NCI-H146 treated with DMSO at 0.1 percent for 48 hours (cell line): ENCODE measurements at regions not wholly inside any gene's neighbourhood (a gene's known extent, or its start where the extent isn't known, plus 50 kb on each side); places are given as distances from the start of the nearest gene placed in this dataset.
"Not testable (repeated sequence)": the region's sequence is repeated elsewhere in the genome, so short reads cannot be mapped to it uniquely, and the experiment has no call there.

Experiments used
- DNase-seq: peaks from one replicate; lab custom pipeline; 2025; ENCODE audit not compliant: unreplicated experiment; lab: John Stamatoyannopoulos, UW

DNA sequence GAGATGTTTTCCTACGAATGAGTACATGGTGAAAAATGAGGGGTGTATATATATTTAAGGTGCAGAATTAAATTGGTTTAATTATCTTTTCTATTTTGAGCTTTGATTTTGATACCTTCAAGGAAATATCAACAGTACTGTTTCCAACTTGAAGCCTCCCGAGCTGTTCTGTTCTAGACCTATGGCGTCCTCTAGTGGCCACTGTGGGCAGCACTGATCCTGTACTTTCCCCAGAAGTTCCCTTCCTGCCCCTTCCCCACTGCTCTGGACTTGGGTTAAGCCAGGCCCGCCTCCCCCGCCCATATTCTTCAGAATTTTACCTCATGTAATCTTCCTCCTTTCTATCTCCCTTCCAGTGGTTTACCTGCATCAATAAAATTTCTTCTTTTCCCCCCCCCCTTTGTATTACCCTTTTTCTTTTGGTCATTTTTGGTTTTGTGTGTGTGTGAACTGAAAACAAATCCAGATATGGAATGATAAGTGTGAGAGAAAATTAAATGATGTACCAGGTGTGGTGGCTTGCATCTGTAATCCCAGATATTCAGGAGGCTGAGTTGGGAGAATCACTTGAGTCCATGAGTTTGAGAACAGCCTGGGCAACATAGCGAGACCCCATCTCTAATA, 1643.5 kb downstream of the TP53TG3F start:
- DNase-seq: no peak

DNA sequence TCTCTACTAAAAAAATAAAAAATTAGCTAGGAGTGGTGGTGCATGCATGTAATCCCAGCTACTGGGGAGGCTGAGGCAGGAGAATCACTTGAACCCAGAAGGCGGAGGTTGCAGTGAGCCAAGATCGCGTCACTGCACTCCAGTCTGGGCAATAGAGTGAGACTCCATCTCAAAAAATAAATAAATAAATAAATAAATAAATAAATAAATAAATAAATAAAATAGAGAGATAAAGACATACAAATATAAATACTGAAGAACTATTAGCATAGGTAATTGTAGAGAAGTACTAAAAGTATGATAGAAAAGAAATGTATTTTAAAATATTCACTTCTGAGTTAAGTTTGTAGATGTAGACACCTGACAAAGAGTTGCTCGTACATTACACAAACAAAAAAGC, 1652.4 kb downstream of the TP53TG3F start:
- not testable (repeated sequence) for DNase-seq

DNA sequence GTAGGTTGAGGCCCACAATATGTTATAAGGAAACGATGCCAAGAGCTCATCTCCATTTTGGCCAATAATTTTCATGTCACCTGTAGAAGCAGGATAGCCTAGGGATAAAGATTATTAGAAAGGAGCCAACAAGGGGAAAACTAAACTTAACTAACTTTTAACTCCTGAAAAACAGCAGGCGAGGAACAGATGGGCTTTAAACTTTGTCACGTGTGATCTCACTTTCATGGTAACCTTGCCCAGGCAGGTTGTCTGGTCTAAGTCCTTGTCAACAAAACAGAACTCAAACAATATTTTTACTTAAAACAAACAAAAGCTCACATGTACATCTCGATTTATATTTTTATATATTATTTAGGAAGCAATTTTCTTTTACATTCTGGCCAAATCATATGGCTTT, 1672.0 kb downstream of the TP53TG3F start:
- no peak for DNase-seq

DNA sequence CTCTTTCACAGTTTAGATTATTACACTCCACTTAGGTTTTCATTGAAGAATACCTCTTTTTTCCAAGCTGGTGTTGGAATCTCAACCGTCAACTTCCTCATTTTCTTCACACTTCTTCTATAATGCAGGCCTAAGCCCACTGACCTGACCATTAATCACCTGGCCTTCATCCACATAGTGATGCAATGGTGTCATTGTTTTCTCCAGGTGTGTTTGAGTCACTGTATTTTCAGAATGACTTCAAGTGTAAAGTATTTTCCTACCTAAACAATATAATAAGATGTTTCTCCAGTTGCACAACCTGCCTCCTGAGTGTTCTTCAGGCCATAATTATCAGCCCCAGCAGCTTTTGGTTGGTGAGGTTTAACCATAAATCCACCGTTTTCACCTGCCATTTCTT, 1675.1 kb downstream of the TP53TG3F start:
- no peak for DNase-seq

DNA sequence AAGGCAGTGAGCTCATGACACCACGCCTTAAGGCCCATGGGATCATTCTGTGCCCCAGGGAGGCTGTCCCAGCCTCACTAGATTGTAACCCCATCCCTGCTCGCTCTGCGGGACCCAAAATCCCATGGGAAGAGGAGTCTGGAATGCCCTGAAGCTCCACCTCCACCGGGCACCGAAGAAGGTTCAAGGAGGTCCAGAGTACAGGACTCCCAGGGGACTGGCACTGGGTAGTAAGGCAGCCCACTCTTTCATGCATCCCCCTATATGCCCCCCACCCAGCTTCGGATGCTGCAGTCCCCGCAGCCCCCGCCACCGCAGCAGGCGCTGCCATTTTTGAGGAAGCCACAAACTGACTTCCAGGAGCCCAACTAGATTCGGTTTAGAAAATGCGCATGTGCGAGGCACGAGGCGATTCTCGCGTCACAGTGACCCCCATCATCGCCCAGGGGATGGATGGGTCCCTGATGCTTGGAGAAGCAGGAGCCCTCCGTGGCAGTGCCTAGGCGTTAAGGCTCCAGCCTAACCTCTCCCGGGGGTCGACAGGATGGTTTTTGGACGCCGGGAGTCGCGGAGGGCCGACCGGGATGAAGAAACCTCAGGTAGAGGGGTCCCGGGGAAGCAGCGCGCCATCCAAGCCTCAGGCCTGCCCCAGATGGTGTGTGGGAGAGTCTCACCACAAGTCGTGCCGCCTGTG, 1681.0 kb downstream of the TP53TG3F start:
- DNase-seq: no peak

- no peak for DNase-seq
Observed at GRCh38 chr16:35141303-35141702, 1681.9 kb downstream of the TP53TG3F start.

DNA sequence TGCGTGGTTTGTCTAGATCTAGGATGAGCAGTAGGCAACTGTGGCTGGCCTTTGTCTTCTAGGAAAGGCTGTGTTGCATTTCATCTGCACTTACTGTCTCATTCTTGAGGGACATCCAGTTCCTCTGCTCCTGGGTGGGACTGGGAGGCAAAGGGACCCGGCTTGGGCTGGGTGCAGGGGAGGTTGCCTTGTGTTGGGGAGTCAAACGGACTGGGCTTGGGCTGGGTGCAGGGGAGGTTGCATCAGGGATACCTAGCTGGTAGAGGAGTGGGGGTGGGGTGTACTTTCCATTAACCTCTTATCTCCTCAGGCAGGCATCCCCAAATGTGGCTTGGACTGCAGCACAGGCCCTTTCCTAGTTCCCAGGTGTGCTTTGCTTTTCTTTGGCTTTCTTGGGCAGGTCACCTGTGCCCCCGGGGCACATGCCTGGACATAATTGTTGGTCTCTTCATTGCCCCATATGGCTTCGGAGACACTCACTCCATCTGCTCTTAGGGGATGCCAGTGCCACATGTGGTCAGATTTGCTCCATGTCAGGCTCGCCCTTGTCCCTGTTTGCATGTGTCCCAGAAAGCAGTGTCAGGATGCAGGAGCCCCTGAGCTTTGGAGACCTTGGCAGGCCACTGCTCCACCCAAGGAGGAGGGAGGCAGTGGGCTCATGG, 1682.9 kb downstream of the TP53TG3F start:
- no peak for DNase-seq

- no peak for DNase-seq
Observed at GRCh38 chr16:35142809-35143192, 1683.4 kb downstream of the TP53TG3F start.

- DNase-seq: no peak
Observed at GRCh38 chr16:35144212-35144932, 1685.0 kb downstream of the TP53TG3F start.

- DNase-seq: no peak
Observed at GRCh38 chr16:35146031-35146710, 1686.8 kb downstream of the TP53TG3F start.

- no peak for DNase-seq
Observed at GRCh38 chr16:35146723-35147458, 1687.5 kb downstream of the TP53TG3F start.

DNA sequence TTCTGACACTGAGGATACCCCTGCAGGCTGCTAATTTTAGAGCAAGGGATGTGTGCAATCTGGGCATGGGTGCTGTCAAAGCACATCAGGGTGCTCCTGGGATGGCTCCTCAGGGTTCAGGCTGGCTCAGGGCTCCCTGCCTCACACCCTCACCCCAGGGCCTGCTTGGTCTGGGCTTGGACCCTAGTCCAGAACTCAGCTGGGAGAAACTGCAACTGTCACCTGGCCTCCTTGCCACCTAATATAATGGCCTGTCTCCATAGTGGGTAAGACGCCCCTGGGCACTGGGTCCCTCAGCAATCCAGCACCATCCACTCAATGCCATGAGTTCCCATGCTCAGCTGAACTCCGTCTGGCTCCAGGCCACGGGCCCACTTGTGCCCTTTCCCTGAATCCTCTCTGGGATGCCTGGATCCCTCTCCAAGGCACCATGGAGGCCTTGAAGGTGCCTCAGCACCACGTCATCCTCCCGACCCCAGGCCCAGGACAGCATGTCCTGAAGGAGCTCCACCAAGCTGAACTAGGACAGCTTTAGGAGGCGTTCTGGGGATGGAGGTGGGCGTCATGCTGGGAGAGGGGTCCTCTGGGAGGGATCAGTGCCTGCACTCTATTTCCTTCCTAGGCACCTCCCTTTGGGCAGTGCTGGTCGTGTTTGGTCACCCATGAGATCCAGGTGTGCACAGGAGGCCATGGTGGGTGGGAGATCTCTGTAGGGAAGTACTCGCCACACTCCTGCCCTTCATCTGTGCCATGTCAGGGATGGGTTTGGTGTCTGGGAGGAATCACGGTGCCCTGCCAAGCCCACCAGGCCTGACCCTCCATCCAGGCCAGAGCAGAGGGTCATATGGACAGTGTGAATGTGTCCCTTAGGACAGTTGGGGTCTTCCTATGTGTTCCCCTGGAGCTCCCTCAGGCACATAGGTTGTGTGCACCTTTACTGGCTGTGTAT, 1688.4 kb downstream of the TP53TG3F start:
- DNase-seq: no peak

- no peak for DNase-seq
Observed at GRCh38 chr16:35148748-35149147, 1689.3 kb downstream of the TP53TG3F start.

DNA sequence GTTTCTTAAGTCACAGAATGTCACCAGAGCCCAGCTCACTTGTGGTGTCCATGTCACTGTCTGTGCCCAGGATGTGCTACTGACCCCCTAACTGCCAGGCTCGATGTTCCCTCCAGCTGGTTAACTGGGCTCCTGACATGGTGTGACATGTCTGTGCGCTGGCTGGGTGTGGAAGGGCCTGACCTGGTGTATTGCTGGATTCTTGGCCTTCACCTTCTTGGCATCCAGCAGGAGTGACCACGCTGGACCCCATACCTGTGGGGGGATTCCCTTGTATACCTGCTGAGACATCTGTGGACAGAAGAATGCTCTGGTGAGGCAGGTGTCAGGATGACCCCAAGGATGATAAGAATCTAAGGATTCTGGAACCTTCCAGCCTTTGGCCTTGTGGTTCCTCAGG, 1690.1 kb downstream of the TP53TG3F start:
- no peak for DNase-seq

DNA sequence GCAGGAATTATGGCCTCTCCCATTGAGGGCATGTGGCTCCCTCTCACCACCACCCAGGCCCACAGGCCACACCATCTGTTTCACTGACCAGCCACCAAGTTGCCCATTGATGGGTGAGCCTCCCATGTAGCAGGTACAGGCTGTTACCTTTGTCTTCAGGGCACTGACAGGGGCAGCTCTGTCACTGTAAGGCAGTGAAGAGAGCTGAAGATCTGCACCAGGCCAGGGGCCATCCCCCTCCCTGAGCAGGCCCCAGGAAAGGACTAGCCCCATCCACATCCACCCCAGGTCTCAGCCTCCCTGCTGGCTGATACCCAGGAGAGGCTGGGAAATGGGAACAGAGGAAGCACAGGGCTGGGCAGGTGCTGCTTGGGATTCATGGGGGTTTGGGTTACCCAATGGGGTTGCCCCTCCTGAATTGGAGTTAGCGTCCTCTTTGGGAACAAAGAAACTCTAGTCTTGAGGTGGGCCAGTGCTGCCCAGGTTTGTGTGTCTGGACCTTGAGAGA, 1691.4 kb downstream of the TP53TG3F start:
- DNase-seq: no peak

GRCh38 chr16:35152067-35152627, 1692.7 kb downstream of the TP53TG3F start:
- DNase-seq: no peak

DNA sequence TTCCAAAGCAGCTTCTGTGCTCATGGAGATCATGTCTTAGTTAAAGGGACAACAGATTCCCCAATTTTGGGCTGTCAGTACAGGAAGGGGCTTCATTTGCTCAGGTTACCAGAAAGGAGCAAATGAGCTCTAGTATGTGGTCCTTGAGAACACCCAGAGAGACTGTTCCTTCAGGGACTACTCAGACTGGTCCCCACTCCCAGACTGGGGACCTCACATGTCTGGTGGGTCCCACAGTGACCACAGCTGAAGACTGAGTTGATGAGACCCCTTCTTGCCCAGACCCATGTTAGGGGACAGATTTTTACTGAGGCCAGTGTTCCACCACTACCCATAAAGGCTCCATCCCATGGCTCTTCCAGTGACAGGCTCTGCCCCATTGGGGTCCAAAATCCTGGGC, 1695.2 kb downstream of the TP53TG3F start:
- DNase-seq: no peak

- not testable (repeated sequence) for DNase-seq
Observed at GRCh38 chr16:35157549-35157948, 1698.1 kb downstream of the TP53TG3F start.

- not testable (repeated sequence) for DNase-seq
Observed at GRCh38 chr16:35169324-35169723, 1709.9 kb downstream of the TP53TG3F start.
